ENCODE measurements at regions not wholly inside any gene's neighbourhood (a gene's known extent, or its start where the extent isn't known, plus 50 kb on each side); places are given as distances from the start of the nearest gene placed in this dataset.

- Histone ChIP-seq H3K27me3 (replicated peaks in 1 of 2; ENCODE audit: control insufficient read depth in 2 of 2, extremely low read depth in 1 of 2, insufficient read depth in 2 of 2, low read length in 1 of 2) (no peaks in the 10 kb centered on the region), H3K36me3 (ENCODE audit: control insufficient read depth in 2 of 2, extremely low read depth in 1 of 2, insufficient read depth in 1 of 2, low read length in 1 of 2) (no peaks in the 10 kb centered on the region), H3K27ac (ENCODE audit: low read length) (no peak overlapping the region), H3K9me3 (no peaks in the 10 kb centered on the region), H3K4me1 (ENCODE audit: control insufficient read depth in 1 of 2, extremely low read depth in 1 of 2, insufficient read depth in 2 of 2, low read length in 2 of 2) (no peaks in the 10 kb centered on the region), H3K4me3 (ENCODE audit: control insufficient read depth in 1 of 2, extremely low read depth in 1 of 2, low read length in 1 of 2) (no peak overlapping the region)
- no peak overlapping the region for H3K4me3 Mint-ChIP-seq
- H3K36me3 Mint-ChIP-seq, result no peaks in the 10 kb centered on the region
- ATAC-seq (replicated peaks in 1 of 4) (no peak), DNase-seq (no peak)
- H3K27ac Mint-ChIP-seq, result no peak overlapping the region
- WGBS (ENCODE audit: insufficient coverage), result no CpG with 5 or more reads among the region's 1 CpG
- H3K27me3 Mint-ChIP-seq, result peaks cover 4 to 5% of the 10 kb centered on the region in 2 donors
- CTCF ChIA-PET, result no interaction called here
- POLR2A ChIA-PET, result no interaction called here
- no peaks in the 10 kb centered on the region for H3K9me3 Mint-ChIP-seq
- no peaks in the 10 kb centered on the region for H3K4me1 Mint-ChIP-seq
Measured at GRCh38 chr1:170307426-170307825, 161.7 kb downstream of the NTMT2 start.

- H3K36me3 Mint-ChIP-seq, result no peaks in the 10 kb centered on the region
- ChIA-PET POLR2A (interaction anchor here in 1 of 2 donors (0.5 kb wide), 1 partner anchor 53 kb away, joined by 3 read pairs; no protein-coding TSS in a partner anchor), CTCF (no interaction called here)
- H3K9me3 ChIP-seq, result no peaks in the 10 kb centered on the region
- no peak for ATAC-seq (replicated peaks in 1 of 4)
- 94% methylated on average over 4 of the region's 10 CpGs for WGBS (ENCODE audit: insufficient coverage)
- H3K4me3 Mint-ChIP-seq, result no peak overlapping the region
- no peaks in the 10 kb centered on the region for H3K27me3 ChIP-seq (replicated peaks in 1 of 2; ENCODE audit: control insufficient read depth in 2 of 2, extremely low read depth in 1 of 2, insufficient read depth in 2 of 2, low read length in 1 of 2)
- H3K27ac Mint-ChIP-seq, result no peak overlapping the region
- DNase-seq, result no peak
- no peaks in the 10 kb centered on the region for H3K36me3 ChIP-seq (ENCODE audit: control insufficient read depth in 2 of 2, extremely low read depth in 1 of 2, insufficient read depth in 1 of 2, low read length in 1 of 2)
- no peaks in the 10 kb centered on the region for H3K4me1 Mint-ChIP-seq
- peaks cover 4 to 9% of the 10 kb centered on the region in 2 donors for H3K27me3 Mint-ChIP-seq
- no peak overlapping the region for H3K4me3 ChIP-seq (ENCODE audit: control insufficient read depth in 1 of 2, extremely low read depth in 1 of 2, low read length in 1 of 2)
- no peaks in the 10 kb centered on the region for H3K9me3 Mint-ChIP-seq
- H3K27ac ChIP-seq (ENCODE audit: low read length), result no peak overlapping the region
- no peaks in the 10 kb centered on the region for H3K4me1 ChIP-seq (ENCODE audit: control insufficient read depth in 1 of 2, extremely low read depth in 1 of 2, insufficient read depth in 2 of 2, low read length in 2 of 2)
Measured at GRCh38 chr1:170309389-170310013, 163.7 kb downstream of the NTMT2 start.

GRCh38 chr1:170310014-170310405, 164.3 kb downstream of the NTMT2 start:
- Mint-ChIP-seq H3K27ac (no peak overlapping the region), H3K36me3 (no peaks in the 10 kb centered on the region), H3K27me3 (peaks cover 4 to 9% of the 10 kb centered on the region in 2 donors), H3K4me3 (no peak overlapping the region), H3K9me3 (no peaks in the 10 kb centered on the region), H3K4me1 (no peaks in the 10 kb centered on the region)
- no peaks in the 10 kb centered on the region for H3K4me1 ChIP-seq (ENCODE audit: control insufficient read depth in 1 of 2, extremely low read depth in 1 of 2, insufficient read depth in 2 of 2, low read length in 2 of 2)
- POLR2A ChIA-PET, result interaction anchor here in 1 of 2 donors (0.5 kb wide), 1 partner anchor 53 kb away, joined by 3 read pairs; no protein-coding TSS in a partner anchor
- H3K9me3 ChIP-seq, result no peaks in the 10 kb centered on the region
- CTCF ChIA-PET, result no interaction called here
- H3K4me3 ChIP-seq (ENCODE audit: control insufficient read depth in 1 of 2, extremely low read depth in 1 of 2, low read length in 1 of 2), result no peak overlapping the region
- no peaks in the 10 kb centered on the region for H3K27me3 ChIP-seq (replicated peaks in 1 of 2; ENCODE audit: control insufficient read depth in 2 of 2, extremely low read depth in 1 of 2, insufficient read depth in 2 of 2, low read length in 1 of 2)
- no CpG with 5 or more reads among the region's 1 CpG for WGBS (ENCODE audit: insufficient coverage)
- H3K27ac ChIP-seq (ENCODE audit: low read length), result no peak overlapping the region
- ATAC-seq (replicated peaks in 1 of 4), result no peak
- DNase-seq, result no peak
- H3K36me3 ChIP-seq (ENCODE audit: control insufficient read depth in 2 of 2, extremely low read depth in 1 of 2, insufficient read depth in 1 of 2, low read length in 1 of 2), result no peaks in the 10 kb centered on the region

- peaks cover 5 to 14% of the 10 kb centered on the region in 2 donors for H3K27me3 Mint-ChIP-seq
- DNase-seq, result no peak
- no peaks in the 10 kb centered on the region for H3K4me1 ChIP-seq (ENCODE audit: control insufficient read depth in 1 of 2, extremely low read depth in 1 of 2, insufficient read depth in 2 of 2, low read length in 2 of 2)
- no peaks in the 10 kb centered on the region for H3K9me3 Mint-ChIP-seq
- H3K36me3 ChIP-seq (ENCODE audit: control insufficient read depth in 2 of 2, extremely low read depth in 1 of 2, insufficient read depth in 1 of 2, low read length in 1 of 2), result no peaks in the 10 kb centered on the region
- H3K4me3 Mint-ChIP-seq, result no peak overlapping the region
- H3K36me3 Mint-ChIP-seq, result no peaks in the 10 kb centered on the region
- no peak overlapping the region for H3K4me3 ChIP-seq (ENCODE audit: control insufficient read depth in 1 of 2, extremely low read depth in 1 of 2, low read length in 1 of 2)
- H3K9me3 ChIP-seq, result no peaks in the 10 kb centered on the region
- POLR2A ChIA-PET, result no interaction called here
- no CpG with 5 or more reads among the region's 1 CpG for WGBS (ENCODE audit: insufficient coverage)
- no peak for ATAC-seq (replicated peaks in 1 of 4)
- H3K27ac Mint-ChIP-seq, result no peak overlapping the region
- CTCF ChIA-PET, result no interaction called here
- no peaks in the 10 kb centered on the region for H3K4me1 Mint-ChIP-seq
- H3K27ac ChIP-seq (ENCODE audit: low read length), result no peak overlapping the region
- H3K27me3 ChIP-seq (replicated peaks in 1 of 2; ENCODE audit: control insufficient read depth in 2 of 2, extremely low read depth in 1 of 2, insufficient read depth in 2 of 2, low read length in 1 of 2), result no peaks in the 10 kb centered on the region
Measured at GRCh38 chr1:170310951-170311350, 165.2 kb downstream of the NTMT2 start.

GRCh38 chr1:170313306-170313705, 167.5 kb downstream of the NTMT2 start:
- H3K27ac ChIP-seq (ENCODE audit: low read length), result no peak overlapping the region
- H3K4me3 ChIP-seq (ENCODE audit: control insufficient read depth in 1 of 2, extremely low read depth in 1 of 2, low read length in 1 of 2), result no peak overlapping the region
- CTCF ChIA-PET, result no interaction called here
- no peaks in the 10 kb centered on the region for H3K4me1 Mint-ChIP-seq
- H3K9me3 ChIP-seq, result no peaks in the 10 kb centered on the region
- POLR2A ChIA-PET, result no interaction called here
- 100% methylated on average over 1 of the region's 3 CpGs for WGBS (ENCODE audit: insufficient coverage)
- H3K4me1 ChIP-seq (ENCODE audit: control insufficient read depth in 1 of 2, extremely low read depth in 1 of 2, insufficient read depth in 2 of 2, low read length in 2 of 2), result no peaks in the 10 kb centered on the region
- H3K27ac Mint-ChIP-seq, result no peak overlapping the region
- no peaks in the 10 kb centered on the region for H3K9me3 Mint-ChIP-seq
- H3K36me3 ChIP-seq (ENCODE audit: control insufficient read depth in 2 of 2, extremely low read depth in 1 of 2, insufficient read depth in 1 of 2, low read length in 1 of 2), result no peaks in the 10 kb centered on the region
- H3K27me3 ChIP-seq (replicated peaks in 1 of 2; ENCODE audit: control insufficient read depth in 2 of 2, extremely low read depth in 1 of 2, insufficient read depth in 2 of 2, low read length in 1 of 2), result peaks cover 0 to 2% of the 10 kb centered on the region in 2 experiments
- DNase-seq (no peak), ATAC-seq (replicated peaks in 1 of 4) (no peak)
- no peaks in the 10 kb centered on the region for H3K36me3 Mint-ChIP-seq
- peaks cover 6 to 21% of the 10 kb centered on the region in 2 donors for H3K27me3 Mint-ChIP-seq
- H3K4me3 Mint-ChIP-seq, result no peak overlapping the region

- H3K9me3 ChIP-seq, result no peaks in the 10 kb centered on the region
- CTCF ChIA-PET, result no interaction called here
- H3K36me3 ChIP-seq (ENCODE audit: control insufficient read depth in 2 of 2, extremely low read depth in 1 of 2, insufficient read depth in 1 of 2, low read length in 1 of 2), result no peaks in the 10 kb centered on the region
- ATAC-seq (replicated peaks in 1 of 4), result no peak
- no peaks in the 10 kb centered on the region for H3K36me3 Mint-ChIP-seq
- no peak for DNase-seq
- H3K27ac ChIP-seq (ENCODE audit: low read length), result no peak overlapping the region
- H3K9me3 Mint-ChIP-seq, result no peaks in the 10 kb centered on the region
- no peaks in the 10 kb centered on the region for H3K4me1 ChIP-seq (ENCODE audit: control insufficient read depth in 1 of 2, extremely low read depth in 1 of 2, insufficient read depth in 2 of 2, low read length in 2 of 2)
- H3K4me1 Mint-ChIP-seq, result no peaks in the 10 kb centered on the region
- no peak overlapping the region for H3K4me3 ChIP-seq (ENCODE audit: control insufficient read depth in 1 of 2, extremely low read depth in 1 of 2, low read length in 1 of 2)
- peaks cover 0 to 2% of the 10 kb centered on the region in 2 experiments for H3K27me3 ChIP-seq (replicated peaks in 1 of 2; ENCODE audit: control insufficient read depth in 2 of 2, extremely low read depth in 1 of 2, insufficient read depth in 2 of 2, low read length in 1 of 2)
- H3K27ac Mint-ChIP-seq, result no peak overlapping the region
- H3K4me3 Mint-ChIP-seq, result no peak overlapping the region
- POLR2A ChIA-PET, result no interaction called here
- 75% methylated on average over 5 of the region's 5 CpGs for WGBS (ENCODE audit: insufficient coverage)
- H3K27me3 Mint-ChIP-seq, result peaks cover 4 to 25% of the 10 kb centered on the region in 2 donors
Measured at GRCh38 chr1:170316270-170316669, 170.5 kb downstream of the NTMT2 start.

- peaks cover 0 to 2% of the 10 kb centered on the region in 2 experiments for H3K27me3 ChIP-seq (replicated peaks in 1 of 2; ENCODE audit: control insufficient read depth in 2 of 2, extremely low read depth in 1 of 2, insufficient read depth in 2 of 2, low read length in 1 of 2)
- Mint-ChIP-seq H3K4me1 (no peaks in the 10 kb centered on the region), H3K4me3 (no peak overlapping the region), H3K9me3 (no peaks in the 10 kb centered on the region), H3K27me3 (peaks cover 4 to 17% of the 10 kb centered on the region in 2 donors), H3K27ac (no peak overlapping the region), H3K36me3 (no peaks in the 10 kb centered on the region)
- H3K9me3 ChIP-seq, result no peaks in the 10 kb centered on the region
- DNase-seq (no peak), ATAC-seq (replicated peaks in 1 of 4) (no peak)
- ChIA-PET POLR2A (no interaction called here), CTCF (interaction anchor here in 1 of 2 donors (0.6 kb wide), 1 partner anchor 68 kb away, joined by 3 read pairs; no protein-coding TSS in a partner anchor)
- H3K36me3 ChIP-seq (ENCODE audit: control insufficient read depth in 2 of 2, extremely low read depth in 1 of 2, insufficient read depth in 1 of 2, low read length in 1 of 2), result no peaks in the 10 kb centered on the region
- H3K4me3 ChIP-seq (ENCODE audit: control insufficient read depth in 1 of 2, extremely low read depth in 1 of 2, low read length in 1 of 2), result no peak overlapping the region
- H3K27ac ChIP-seq (ENCODE audit: low read length), result no peak overlapping the region
- WGBS (ENCODE audit: insufficient coverage), result no CpG with 5 or more reads among the region's 1 CpG
- H3K4me1 ChIP-seq (ENCODE audit: control insufficient read depth in 1 of 2, extremely low read depth in 1 of 2, insufficient read depth in 2 of 2, low read length in 2 of 2), result no peaks in the 10 kb centered on the region
Measured at GRCh38 chr1:170318141-170318540, 172.4 kb downstream of the NTMT2 start.

Measured in T-cell (primary cell).